Cerebellar cortex (tissue), 1 donor: ENCODE measurements at regions not wholly inside any gene's neighbourhood (a gene's known extent, or its start where the extent isn't known, plus 50 kb on each side); places are given as distances from the start of the nearest gene placed in this dataset.
A peak's percentile ranks its signal among the peaks of the same experiment; 100 is the strongest.

Experiments used
- DNase-seq: peaks from one replicate; pipeline ENCODE4 v3.0.0-alpha.2; 2015; ENCODE audit warnings: low spot score

- DNase-seq, result peak; percentile 28
Measured at GRCh38 chr2:46813020-46813415, 102.6 kb downstream of the MCFD2 start.
